Stimulated activated CD4-positive, alpha-beta T cell treated with anti-CD3 and anti-CD28 coated beads, Interleukin-12 subunit alpha, Interleukin-12 subunit beta, amount 100 ng/mL, for 48 hours (primary cell): ENCODE measurements at regions not wholly inside any gene's neighbourhood (a gene's known extent, or its start where the extent isn't known, plus 50 kb on each side); places are given as distances from the start of the nearest gene placed in this dataset.

Experiments
- DNase-seq, 3 donors: peaks; one replicate each; pipeline ENCODE4 v3.0.0-alpha.2; 2020; ENCODE audit warnings: low read depth in 2 of 3, low spot score in 1 of 3

GRCh38 chr9:4435197-4435596 lies 55.1 kb upstream of the SLC1A1 start:
- DNase-seq: no peak

DNA sequence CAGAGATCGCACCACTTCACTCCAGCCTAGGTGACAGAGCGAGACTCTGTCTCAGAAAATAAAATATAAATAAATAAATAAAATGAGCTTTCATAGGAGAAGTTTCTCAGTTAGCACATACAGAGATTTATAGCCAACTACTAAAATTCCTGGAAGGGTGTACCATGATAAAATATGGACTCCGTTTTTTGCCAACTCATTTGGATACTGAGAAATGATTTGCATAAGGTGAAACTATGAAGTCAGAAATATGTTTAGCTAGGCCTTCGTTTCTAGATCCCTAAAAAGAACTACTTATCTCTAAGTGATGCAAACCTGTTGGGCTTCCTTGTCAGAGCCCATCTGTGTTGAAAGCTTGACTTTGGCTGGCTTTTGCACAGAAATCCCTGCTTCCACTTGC lies 56.9 kb upstream of the SLC1A1 start:
- DNase-seq: no peak

DNA sequence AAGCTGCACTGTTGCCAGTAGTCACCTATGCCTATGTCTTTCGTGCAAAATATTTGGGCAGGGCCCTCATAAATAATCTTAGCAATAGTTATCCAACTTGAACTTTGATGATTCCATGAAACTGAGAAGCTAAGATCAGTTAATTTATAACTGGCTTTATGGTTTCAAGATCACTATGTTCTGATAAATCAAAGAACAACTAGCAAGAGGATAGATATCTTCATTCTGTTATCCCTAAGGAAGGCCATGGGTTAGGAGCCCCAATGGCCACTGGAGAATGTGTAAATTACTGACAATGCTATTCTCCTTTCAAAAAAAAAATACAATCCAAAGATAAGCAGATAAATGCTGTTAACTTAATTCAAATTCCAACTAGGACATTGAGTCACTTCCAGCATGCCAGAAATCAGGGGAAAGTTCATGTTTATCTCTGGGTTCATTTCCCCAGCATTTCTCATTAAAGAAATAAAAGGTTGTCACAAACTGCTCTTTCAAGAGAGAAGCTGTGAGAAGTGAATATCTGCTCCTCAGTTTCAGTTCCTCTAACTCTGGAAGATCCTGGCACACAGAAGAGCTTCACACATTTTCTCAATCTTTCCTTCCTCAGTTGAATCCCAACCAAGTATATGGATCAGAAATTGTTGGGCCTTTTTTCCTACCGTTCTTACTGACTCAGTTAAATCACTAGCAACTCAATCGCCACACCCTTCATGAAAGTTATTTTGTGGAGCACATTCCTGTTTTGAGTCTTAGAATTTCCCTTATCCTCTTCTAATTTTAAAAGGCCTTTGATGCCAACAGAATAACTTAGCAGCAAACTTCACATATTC lies 59.6 kb upstream of the SLC1A1 start:
- DNase-seq: no peak

DNA sequence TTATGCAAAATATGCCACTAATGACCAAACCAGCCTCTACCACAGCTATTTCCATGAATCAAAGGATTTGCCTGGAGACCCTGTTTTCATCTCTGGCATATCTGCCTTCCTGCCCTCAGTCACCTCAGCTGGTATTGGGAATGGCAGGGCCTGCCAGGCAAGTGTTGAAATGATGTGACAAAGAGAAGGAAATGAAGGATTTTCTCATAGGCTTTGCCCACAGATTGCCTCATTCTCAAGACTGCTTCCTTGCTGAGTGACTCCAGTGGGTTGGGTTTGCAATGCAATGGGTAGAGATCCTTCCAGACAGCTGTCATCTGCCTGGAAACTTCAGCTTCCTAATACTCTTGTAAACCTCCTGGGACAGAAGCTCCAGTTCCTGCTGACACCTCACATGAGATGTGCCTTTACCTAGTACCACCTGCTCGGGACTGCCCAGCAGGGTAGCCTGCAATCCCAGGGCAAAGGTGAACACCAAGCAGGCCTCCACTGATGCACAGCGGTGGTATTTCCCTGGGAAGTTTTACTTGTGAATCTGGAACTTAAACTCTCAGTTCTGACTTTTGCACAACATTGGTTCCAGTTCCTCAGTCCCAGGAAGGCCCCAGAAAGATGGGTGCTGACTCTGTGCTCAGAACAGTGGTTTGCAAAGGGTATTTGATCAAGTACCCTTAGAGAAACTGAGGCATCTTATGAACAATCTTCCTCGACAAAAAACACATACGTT lies 64.8 kb upstream of the SLC1A1 start:
- DNase-seq: no peak

DNA sequence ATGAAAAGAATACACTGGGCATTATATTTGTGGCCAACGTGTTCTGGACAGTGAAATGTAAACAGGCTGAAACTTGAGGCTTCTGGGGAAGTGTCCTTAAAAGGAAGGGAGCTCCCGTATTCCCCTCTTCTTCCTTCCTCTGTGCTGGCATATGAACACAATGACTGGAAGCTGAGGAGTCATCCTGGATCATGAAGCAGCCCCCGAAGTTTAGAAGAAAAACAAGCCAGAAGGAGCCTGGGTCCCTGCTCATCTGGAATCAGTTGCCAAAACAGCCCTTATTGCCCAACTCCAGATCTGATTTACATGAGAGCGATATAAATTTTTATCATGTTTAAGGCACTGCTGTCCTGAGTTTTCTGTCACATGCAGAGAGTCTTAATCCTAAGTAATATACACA lies 65.4 kb upstream of the SLC1A1 start:
- DNase-seq: no peak

DNA sequence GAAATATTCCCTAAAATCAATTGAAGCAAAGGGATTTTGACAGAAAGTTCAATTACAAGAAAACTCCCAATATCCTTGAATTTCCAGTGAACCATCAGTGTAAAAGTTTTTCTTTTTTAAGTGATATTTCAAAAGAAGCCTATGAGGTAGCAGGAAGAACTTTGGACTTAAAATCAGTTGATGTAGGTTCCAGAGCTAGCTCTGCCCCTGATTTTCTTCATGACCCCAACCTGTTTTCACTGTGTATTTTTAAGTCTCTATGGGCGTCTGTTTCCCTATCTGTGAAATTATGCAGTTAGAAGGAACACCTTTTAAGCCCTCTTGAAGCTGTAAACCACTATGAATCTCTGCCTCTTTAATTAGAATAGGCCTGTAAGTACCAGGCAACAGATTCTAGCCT lies 66.2 kb upstream of the SLC1A1 start:
- DNase-seq: no peak

GRCh38 chr9:4423207-4423610 lies 67.1 kb upstream of the SLC1A1 start:
- DNase-seq: no peak

- no peak for DNase-seq
Measured at GRCh38 chr9:4422495-4422894, 67.8 kb upstream of the SLC1A1 start.

DNA sequence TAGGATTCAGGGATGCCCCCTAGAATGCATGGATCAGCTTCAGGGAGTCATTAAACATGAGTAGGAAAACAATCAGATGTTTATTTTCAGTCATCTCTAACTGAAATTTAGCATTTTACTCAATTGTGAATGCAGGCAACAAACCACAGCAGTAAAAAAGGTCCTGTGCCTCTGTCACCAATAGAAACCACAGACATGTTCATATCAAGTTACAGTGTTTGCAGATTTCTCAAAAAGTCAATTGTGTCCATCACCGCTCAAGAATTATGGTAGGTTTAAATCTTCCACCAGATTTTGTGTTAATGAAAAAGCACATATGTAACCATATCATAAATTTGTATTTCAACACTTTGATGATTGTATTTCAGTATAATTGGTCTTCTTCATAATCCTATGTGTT lies 68.4 kb upstream of the SLC1A1 start:
- no peak for DNase-seq

GRCh38 chr9:4420351-4420750 lies 69.9 kb upstream of the SLC1A1 start:
- DNase-seq: no peak

- DNase-seq: no peak
Measured at GRCh38 chr9:4417578-4418325, 72.5 kb upstream of the SLC1A1 start.

DNA sequence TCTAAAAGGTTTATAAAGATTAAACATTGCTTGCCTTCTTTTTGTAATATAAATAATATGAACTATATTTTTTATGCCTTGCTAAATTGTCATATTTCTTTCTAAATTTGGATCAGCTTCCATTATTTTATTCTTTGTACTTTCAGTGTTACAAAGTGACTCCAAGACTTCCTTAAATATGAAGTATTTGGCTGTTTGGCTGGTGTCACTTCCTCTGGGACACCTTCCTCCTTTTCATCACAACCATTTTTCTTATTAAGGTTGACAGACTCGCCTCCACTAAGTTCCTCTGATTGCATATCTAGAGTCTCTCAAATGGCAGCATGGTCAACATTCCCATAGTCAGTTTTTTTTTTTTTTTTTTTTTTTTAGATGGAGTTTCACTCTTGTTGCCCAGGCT lies 73.8 kb upstream of the SLC1A1 start:
- no peak for DNase-seq

DNA sequence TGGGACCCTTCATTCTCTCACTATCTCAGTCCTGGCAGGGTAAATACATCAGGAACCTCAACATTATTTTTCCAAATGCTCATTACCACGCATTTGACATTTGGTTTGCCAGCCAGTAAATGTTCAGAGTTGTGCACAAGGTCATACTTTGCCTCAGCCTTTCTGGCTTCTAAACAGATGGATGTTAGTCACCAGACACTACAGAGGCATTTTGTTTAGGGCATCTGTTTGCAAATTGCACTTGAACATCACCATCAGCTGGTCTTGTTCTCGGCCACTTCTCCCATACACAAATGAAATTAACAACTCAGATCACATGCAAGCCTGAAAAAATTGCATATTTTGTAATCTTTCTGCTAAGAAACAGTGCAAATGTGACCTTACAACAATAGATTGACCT lies 75.0 kb upstream of the SLC1A1 start:
- no peak for DNase-seq

DNA sequence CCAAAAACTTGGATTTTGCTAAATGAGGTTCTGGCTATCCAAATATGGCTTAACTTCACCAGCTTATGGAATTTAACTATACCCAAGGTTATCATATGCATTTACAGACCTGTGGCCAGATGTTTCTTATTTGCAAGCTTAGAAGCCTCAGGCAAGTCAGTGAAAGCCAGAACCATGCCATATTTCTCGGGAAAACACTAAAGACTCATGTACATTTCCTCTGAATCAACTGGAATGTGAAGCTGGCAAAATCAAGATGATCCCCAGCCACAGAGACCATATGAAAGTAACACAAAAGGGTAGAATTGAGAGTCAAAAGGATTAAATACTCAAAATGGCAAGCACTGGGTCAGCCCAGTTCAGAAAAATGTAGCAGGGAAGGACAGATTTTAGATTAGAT lies 76.4 kb upstream of the SLC1A1 start:
- DNase-seq: no peak

- DNase-seq: no peak
Measured at GRCh38 chr9:4404156-4404555, 86.1 kb upstream of the SLC1A1 start.

DNA sequence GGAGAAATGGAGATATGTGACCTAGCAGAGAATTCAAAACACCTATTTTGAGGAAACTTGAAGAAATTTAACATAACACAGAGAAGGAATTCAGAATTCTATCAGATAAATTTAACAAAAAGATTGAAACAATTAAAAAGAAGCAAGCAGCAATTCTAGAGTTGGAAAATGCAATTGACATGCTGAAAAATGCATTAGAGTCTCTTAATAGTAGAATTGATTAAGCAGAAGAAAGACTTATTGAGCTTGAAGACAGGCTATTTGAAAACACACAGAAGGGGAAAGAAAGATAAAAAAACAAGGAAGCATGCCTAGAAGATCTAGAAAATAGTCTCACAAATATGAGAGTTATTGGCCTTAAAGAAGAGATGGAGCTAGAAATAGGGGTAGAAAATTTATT lies 87.8 kb upstream of the SLC1A1 start:
- no peak for DNase-seq

- no peak for DNase-seq
Measured at GRCh38 chr9:4400731-4401130, 89.5 kb upstream of the SLC1A1 start.

DNA sequence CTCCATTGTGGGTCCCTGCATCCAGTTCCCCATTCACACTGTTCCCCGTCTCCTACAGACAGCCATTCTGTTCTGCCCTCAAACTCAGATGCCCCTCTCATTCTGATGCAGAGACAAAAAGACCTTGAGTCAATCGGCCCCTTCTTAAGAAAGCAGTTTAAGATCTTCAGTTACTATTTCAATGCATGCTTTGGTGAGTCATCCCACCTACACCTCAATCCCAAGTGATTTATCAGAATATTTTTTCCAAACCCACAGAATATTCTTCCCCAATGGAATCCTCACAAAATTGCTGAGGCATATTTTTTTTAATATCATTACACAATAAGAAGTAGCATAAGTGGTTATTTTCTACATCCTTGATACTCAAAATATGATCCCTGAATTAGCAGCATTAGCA lies 92.4 kb upstream of the SLC1A1 start:
- DNase-seq: no peak

DNA sequence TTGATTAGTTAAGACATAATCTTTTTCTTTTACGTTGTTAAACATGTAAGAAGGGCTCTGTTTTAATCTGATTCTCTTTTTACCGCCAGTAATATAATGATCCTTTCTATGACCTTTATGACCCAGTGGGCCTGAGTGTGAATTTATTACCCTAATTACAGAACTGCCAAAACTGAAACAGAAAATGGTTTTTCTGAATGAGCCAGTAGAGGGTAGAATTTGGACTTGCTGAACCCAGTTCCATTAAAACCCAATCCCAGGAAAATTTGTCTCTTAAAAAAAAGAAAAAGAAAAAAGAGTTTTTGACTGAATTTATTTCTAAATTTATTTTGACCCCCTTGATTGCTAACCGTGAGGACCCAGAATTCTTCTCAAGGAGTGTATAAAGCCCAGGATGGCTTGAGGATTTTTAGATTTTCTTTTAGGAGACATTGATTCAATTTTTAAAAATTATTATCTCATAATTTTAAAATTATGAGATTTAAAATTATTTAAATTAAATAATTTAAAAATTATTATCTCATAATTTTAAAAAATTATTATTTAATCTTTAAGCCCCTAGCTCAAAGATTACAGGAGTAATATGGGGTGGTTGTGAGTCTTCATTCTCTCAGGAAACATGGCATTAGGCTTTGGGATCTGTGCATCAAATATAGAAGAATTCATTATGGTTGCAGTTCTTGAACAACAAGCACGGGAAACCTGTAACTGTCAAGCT lies 94.1 kb upstream of the GLIS3 start:
- DNase-seq: no peak

DNA sequence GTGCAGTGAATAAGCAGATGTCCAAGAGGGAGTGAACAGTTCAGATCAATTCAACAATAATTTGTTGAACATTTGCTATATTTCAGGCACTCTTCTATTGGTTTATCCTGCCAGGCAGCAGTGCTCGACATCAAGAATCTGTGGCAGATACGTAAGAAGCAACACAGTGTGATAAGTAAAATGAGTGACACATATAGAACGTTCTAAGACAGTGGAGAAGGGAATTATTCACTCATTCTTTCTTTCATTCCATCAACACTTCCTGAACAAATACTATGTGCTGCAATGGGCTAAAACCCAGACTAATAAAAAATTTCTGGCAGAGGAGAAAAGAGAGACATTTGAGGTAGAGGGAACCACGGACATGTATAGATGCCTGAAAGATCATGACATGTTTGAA lies 89.9 kb upstream of the GLIS3 start:
- no peak for DNase-seq

- DNase-seq: no peak
Measured at GRCh38 chr9:4389003-4389402, 89.1 kb upstream of the GLIS3 start.
